ENCODE measurements at regions not wholly inside any gene's neighbourhood (a gene's known extent, or its start where the extent isn't known, plus 50 kb on each side); places are given as distances from the start of the nearest gene placed in this dataset.

DNA sequence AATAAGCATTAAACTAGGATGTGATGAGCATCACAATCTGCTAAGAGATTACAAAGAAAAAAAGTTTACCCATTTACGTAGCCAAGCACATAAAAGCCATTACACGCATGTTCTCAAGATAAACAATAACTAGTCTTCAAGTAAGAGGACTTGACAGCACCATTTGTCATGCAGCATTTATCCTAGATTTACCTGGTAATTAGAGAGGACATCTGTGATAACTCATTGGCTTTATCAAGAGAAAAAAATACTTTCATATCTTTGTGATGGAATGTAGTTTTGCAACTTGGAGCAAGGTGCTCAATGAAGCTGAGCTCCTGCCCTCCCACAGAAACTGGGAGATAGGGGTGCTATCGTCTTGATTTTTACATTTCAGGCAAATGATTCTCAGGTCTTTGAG is 1023.7 kb downstream of the FSCB start:
- no peak overlapping the region for H3K4me2 ChIP-seq
- H4K20me1 ChIP-seq (ENCODE audit: insufficient read depth): no peaks in the 10 kb centered on the region
- H3K9ac ChIP-seq: no peak overlapping the region
- H2AFZ ChIP-seq (ENCODE audit: low read depth): no peak overlapping the region
- H3K4me1 ChIP-seq (ENCODE audit: low read depth, poor library complexity, severe bottlenecking): no peaks in the 10 kb centered on the region
- H3K27me3 ChIP-seq (ENCODE audit: insufficient read depth, low read depth): no peaks in the 10 kb centered on the region
- TF ChIP-seq, protein P1, sequence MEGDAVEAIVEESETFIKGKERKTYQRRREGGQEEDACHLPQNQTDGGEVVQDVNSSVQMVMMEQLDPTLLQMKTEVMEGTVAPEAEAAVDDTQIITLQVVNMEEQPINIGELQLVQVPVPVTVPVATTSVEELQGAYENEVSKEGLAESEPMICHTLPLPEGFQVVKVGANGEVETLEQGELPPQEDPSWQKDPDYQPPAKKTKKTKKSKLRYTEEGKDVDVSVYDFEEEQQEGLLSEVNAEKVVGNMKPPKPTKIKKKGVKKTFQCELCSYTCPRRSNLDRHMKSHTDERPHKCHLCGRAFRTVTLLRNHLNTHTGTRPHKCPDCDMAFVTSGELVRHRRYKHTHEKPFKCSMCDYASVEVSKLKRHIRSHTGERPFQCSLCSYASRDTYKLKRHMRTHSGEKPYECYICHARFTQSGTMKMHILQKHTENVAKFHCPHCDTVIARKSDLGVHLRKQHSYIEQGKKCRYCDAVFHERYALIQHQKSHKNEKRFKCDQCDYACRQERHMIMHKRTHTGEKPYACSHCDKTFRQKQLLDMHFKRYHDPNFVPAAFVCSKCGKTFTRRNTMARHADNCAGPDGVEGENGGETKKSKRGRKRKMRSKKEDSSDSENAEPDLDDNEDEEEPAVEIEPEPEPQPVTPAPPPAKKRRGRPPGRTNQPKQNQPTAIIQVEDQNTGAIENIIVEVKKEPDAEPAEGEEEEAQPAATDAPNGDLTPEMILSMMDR (conservative IDR thresholded peaks at IDR 0.05; ENCODE audit: low read depth, low read length): no peak
- H3K4me3 ChIP-seq (IDR thresholded peaks at IDR 0.05; ENCODE audit: insufficient read depth, low read depth, low read length): no peak overlapping the region
- H3K79me2 ChIP-seq (ENCODE audit: insufficient read depth, low read depth): no peaks in the 10 kb centered on the region
- H3K27ac ChIP-seq: no peak overlapping the region
- H3K36me3 ChIP-seq (ENCODE audit: insufficient read depth): no peaks in the 10 kb centered on the region

DNA sequence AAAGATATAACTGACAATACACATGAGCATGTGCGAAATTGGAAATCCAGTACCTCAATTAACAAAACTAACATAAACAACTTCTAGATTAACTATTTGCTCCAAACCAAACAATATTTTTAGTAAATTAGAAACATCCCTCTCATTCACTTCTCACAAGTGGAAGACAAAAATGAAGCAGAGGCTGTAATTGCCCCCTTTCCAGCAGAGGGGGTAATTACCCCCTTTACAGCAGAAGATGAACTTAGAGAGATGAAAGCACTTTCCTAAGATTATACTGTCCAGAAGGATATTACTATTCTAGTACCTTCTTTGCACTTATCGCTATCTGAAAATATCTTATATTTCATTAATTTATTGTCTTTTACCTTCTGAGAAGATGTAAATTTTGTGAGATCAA is 1025.2 kb downstream of the FSCB start:
- H3K4me2 ChIP-seq: no peak overlapping the region
- no peaks in the 10 kb centered on the region for H3K36me3 ChIP-seq (ENCODE audit: insufficient read depth)
- no peak overlapping the region for H3K27ac ChIP-seq
- no peak overlapping the region for H3K4me3 ChIP-seq (IDR thresholded peaks at IDR 0.05; ENCODE audit: insufficient read depth, low read depth, low read length)
- H3K79me2 ChIP-seq (ENCODE audit: insufficient read depth, low read depth): no peaks in the 10 kb centered on the region
- TF ChIP-seq, protein P1 (conservative IDR thresholded peaks at IDR 0.05; ENCODE audit: low read depth, low read length): no peak
- H2AFZ ChIP-seq (ENCODE audit: low read depth): no peak overlapping the region
- no peaks in the 10 kb centered on the region for H3K27me3 ChIP-seq (ENCODE audit: insufficient read depth, low read depth)
- no peaks in the 10 kb centered on the region for H3K4me1 ChIP-seq (ENCODE audit: low read depth, poor library complexity, severe bottlenecking)
- H4K20me1 ChIP-seq (ENCODE audit: insufficient read depth): no peaks in the 10 kb centered on the region
- H3K9ac ChIP-seq: no peak overlapping the region

DNA sequence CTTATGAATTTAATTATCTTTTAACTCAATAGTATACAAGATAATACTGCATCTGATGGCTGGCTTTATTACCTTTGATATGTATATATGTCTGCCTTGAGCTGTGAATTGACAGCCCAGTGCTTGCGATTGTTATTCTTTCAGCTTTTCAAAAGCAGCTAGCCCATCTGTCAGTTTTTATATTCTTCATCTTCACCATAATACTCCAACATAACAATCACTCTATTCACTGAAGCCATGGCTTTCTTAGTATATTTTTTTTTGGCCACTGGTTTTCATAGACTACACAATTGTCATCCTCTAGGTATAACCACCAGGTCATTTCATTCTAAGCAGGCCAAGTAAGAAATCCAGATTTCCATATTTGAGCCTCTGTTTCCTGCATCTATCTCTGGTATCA is 1026.1 kb downstream of the FSCB start:
- H2AFZ ChIP-seq (ENCODE audit: low read depth): no peak overlapping the region
- H3K4me3 ChIP-seq (IDR thresholded peaks at IDR 0.05; ENCODE audit: insufficient read depth, low read depth, low read length): no peak overlapping the region
- H3K4me1 ChIP-seq (ENCODE audit: low read depth, poor library complexity, severe bottlenecking): peaks cover 1% of the 10 kb centered on the region
- TF ChIP-seq, protein P1 (conservative IDR thresholded peaks at IDR 0.05; ENCODE audit: low read depth, low read length): no peak
- no peaks in the 10 kb centered on the region for H4K20me1 ChIP-seq (ENCODE audit: insufficient read depth)
- no peaks in the 10 kb centered on the region for H3K79me2 ChIP-seq (ENCODE audit: insufficient read depth, low read depth)
- no peak overlapping the region for H3K9ac ChIP-seq
- no peaks in the 10 kb centered on the region for H3K36me3 ChIP-seq (ENCODE audit: insufficient read depth)
- no peak overlapping the region for H3K27ac ChIP-seq
- no peak overlapping the region for H3K4me2 ChIP-seq
- no peaks in the 10 kb centered on the region for H3K27me3 ChIP-seq (ENCODE audit: insufficient read depth, low read depth)

DNA sequence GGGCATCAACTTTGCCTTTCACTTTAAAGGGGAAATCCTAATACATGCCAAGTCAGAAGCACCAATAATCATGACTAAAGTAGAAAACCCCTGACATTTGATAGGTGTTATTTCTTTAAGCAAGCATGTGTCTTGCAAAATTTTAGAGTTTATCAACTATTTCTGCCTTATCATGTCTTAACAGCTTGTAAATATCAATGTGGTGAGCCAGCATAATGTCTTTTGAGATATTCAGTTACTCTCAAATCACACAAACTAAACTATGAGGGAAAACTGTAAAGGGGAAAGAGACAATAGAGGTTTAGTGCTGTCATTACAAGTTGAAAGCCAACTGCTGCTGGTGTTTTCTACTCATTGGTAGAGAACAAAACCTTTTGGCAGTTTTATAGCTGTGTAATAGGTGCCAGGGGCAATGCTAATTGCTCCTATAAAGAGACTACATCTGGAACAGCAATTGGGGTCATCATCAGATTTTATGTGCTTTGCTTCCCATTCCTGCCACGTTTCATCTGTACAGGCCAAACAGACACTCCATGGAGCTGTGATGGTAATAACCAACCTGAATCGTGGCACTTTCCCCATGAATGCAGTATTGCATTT is 1027.4 kb downstream of the FSCB start:
- Histone ChIP-seq H3K4me2 (no peak overlapping the region), H3K79me2 (ENCODE audit: insufficient read depth, low read depth) (no peaks in the 10 kb centered on the region), H2AFZ (ENCODE audit: low read depth) (no peak overlapping the region), H3K4me3 (IDR thresholded peaks at IDR 0.05; ENCODE audit: insufficient read depth, low read depth, low read length) (no peak overlapping the region), H3K27me3 (ENCODE audit: insufficient read depth, low read depth) (no peaks in the 10 kb centered on the region), H3K4me1 (ENCODE audit: low read depth, poor library complexity, severe bottlenecking) (peaks cover 13% of the 10 kb centered on the region), H3K27ac (no peak overlapping the region), H4K20me1 (ENCODE audit: insufficient read depth) (no peaks in the 10 kb centered on the region), H3K36me3 (ENCODE audit: insufficient read depth) (no peaks in the 10 kb centered on the region), H3K9ac (no peak overlapping the region)
- TF ChIP-seq, protein P1 (conservative IDR thresholded peaks at IDR 0.05; ENCODE audit: low read depth, low read length): no peak

All from KMS-11 (cell line).